ENCODE measurements at regions not wholly inside any gene's neighbourhood (a gene's known extent, or its start where the extent isn't known, plus 50 kb on each side); places are given as distances from the start of the nearest gene placed in this dataset.

DNA sequence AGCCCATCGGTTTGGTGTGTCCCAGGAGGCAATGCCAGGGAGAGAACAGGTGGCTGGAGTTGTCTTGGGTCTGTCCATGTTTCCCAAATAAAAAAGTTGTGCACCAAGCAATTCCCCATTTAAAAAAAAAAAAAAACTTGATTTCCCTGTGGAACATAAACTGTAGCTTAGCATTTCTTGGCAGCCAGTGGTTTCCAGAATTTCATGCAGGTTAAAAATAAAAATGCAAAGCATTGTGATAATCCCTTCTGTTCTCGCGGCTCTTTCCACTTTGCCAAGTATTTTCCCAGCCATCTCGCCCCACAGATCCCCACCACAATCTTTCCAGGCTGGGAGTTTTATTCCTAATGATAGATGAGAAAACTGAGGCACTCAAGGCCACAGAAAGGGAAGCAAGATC is 51.4 kb upstream of the MSX1 start:
- DNase-seq = no peak

- DNase-seq = no peak
These were observed 53.6 kb upstream of the MSX1 start for GRCh38 chr4:4805887-4806286.

- DNase-seq = no peak
These were observed 55.6 kb upstream of the MSX1 start for GRCh38 chr4:4803912-4804296.

DNA sequence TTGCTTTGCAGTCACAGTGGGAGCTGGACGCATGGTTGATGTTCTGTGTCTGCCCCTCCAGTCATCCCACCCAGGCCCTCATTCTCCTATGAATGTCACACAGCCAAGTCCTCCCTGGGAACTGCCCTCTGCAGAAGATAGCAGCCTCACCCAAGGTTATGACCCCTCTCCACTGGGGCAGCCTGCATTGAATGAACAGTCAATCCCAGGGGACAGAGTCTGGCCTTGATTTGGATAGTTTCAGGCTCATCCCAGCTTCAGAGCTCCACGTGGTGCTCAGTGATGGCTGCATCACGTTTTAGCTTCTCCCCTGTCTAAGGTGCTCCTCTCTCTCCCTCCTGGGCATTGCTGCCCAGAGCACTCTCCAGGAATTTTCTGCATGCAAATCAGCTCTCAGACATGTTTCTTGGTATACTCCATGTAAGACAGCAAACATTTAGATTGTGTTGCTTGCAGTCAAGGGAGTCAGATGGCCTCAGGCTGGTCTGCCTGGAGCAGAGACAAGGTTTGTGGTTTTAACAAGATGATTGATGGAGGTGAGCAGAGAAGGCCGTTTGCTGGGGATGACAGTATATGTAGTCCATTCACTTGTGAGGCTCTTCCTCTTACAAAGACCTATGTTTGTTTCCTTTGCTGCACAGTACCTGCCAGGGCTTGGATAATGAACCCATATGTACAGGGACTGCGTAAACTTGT is 56.1 kb upstream of the MSX1 start:
- DNase-seq = no peak

DNA sequence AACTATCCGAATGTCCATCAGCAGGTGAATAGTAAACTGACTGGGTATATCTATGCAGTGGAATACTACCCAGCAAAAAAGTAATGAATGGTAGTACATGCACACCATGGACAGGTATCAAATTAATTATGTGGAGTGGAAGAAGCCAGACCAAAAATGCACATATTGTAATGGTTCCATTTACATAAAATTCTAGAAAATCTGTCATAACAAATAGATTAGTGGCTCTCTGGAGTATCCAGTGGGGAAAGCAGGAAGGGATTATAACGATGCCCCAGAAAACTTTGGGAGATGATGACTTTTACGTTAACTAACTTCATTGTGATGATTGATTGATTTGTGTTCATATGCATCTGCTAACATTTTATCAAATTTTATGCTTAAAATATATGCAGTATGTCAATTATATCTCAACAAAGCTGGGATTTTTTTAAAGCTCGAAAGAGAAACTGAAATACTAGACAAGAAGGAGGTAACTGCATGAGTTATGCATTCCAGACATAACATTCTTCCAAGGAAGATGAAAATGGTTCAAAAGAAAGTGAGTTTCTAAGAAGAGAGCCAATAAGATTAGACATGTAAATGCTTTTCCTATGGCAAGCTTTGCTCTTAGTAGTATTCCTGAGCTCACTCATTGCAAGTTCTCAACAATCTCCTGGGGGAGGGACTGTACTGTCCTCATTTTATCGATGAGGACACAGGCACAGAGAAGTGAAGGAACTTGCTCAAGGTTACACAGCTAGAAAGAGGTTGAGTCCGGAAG is 58.6 kb upstream of the MSX1 start:
- DNase-seq = no peak

- no peak for DNase-seq
These were observed 65.0 kb upstream of the MSX1 start for GRCh38 chr4:4794421-4794820.

DNA sequence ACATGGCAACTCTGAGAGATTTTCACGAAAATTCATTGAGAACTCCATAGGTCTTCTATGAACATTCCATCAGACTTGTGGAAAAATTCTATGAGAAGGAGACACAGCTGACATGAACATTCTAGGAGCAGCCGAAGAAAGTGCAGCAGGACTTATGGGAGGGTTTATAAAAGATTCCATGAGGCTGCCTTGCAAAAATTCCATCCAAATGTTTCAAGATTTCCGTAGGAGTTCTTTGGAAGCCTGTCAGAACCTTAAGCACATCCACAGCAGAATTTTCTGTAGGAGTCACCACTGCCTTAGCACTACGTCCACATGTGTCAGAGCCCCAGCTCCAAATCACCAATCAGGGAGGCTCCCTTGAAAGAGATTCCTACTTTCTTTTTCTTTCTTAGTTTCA is 67.0 kb upstream of the MSX1 start:
- DNase-seq = no peak

DNA sequence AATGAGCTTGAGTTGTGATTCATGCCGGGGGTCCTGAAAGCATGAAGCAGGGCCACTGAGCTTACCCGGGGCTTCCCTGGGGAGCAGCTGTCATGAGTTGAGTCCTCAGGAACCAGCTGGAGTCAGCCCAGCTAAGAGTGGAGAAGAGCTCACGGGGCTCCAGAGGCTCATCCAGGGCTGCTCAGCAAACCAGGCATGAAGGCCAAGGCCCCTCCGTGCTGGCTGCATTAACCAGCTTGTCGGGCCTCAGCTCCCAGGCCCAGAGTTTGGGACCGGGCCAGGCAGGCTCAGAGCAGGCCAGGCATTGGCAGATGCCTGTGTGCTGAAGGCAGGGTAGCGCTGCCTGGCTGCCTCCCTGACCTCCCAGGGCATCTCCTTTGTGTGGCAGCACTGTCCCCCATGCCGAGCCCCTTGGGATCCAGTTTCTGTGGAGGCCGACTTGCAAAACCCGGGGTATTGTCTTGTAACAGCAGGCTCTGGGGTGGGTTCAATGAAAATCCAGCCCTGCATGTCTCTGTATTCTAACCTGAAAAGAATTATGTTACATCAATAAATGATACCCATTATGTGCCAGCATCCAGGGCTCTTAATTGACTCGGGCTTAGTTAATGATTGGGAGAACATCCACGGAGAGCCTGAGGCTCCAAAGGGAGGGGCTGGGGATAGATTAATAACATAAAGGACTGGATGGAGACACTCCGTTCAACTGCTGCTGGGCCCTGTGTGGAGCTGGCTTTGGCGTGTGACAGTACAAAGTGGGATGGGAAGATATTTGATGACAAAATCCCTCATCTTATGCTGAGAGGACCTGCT is 68.0 kb upstream of the MSX1 start:
- no peak for DNase-seq

GRCh38 chr4:4789462-4789861 is 70.0 kb upstream of the MSX1 start:
- no peak for DNase-seq

DNA sequence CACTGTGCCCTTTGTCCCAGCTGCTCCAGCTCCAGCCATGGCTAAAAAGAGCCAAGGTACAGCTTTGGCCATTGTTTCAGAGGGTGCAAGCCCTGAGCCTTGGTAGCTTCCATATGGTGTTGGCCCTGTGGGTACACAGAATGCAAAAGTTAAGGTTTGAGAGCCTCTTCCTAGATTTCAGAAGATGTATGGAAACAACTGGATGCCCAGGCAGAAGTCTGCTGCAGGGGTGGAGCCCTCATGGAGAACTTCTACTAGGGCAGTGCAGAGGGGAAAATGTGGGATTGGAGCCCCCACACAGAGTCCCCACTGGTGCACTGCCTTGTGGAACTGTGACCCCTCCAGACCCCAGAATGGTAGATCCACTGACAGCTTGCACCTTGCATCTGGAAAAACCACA is 70.9 kb upstream of the MSX1 start:
- DNase-seq = no peak

GRCh38 chr4:4787421-4787820 is 72.0 kb upstream of the MSX1 start:
- DNase-seq = no peak

- no peak for DNase-seq
These were observed 75.1 kb upstream of the MSX1 start for GRCh38 chr4:4784379-4784778.

DNA sequence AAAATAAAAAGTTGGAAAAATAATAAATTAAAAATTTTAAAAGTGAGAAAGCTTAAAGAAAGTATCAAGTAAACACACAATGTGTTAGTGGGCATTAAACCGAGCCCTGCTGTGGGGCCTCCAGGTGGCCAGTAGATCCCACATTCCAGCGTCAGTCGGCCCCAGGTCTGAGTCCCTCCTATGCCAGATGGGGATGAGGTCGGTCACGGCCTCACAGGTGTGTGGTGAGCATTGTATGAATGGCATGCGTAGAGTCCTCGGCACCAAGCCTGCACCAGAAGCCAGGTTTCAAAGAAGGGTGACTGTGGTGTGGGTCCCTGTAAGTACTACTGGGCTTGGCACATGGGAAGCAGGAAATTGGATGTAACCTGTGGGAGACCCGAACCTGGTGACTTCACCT is 75.6 kb upstream of the MSX1 start:
- DNase-seq = no peak

DNA sequence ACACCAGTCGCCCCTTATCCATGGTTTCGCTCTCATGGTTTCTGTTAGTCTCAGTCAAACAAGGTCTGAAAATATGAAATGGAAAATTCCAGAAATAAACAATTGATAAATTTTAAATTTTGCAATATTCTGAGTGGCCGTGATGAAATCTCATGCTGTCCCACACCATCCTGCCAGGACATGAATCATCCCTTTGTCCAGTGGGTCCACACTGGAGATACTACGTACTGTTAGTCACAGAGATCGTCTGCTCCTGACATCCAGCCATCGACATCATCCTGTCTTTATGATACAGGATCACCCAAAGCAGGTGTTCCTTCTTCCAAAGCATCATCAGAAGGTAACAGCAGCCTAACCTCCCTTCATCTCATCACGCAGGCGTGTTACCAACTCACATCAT is 76.5 kb upstream of the MSX1 start:
- no peak for DNase-seq

DNA sequence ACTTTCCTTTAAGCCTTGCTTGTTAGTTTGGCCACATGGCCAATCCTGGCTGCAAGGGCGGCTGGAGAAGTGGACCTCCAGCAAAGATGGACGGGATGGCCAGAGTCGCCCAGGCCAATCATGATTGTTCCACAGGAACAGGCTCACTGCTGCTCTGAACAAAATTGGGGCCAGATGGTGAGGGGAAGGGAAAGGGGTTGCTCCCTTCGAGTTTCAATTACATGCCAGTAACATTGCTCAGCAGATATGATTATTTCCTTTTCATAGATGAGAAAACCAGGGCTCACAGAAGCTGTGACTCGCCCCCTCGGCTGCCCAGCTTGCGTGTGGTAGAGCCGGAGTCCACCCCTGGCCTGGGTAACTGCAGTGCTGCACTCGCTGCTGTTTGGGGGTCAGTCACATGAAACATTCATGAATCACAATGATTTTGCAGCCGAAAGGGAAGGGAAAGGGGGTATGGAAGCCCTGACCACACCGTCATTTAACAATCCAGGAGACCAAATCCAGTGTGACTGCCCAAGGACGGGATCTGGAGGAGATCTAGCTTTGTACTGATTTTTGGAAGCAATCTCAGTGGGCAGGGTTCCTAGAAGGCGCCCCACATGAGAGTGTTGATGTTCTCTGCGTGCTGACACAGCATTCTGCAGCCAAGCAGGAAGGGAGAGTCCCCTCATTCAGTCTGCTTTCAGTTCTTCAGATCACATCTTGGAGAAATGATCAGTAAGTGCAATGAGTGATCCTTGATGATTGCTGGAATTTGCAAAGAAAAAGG is 77.3 kb upstream of the MSX1 start:
- DNase-seq = no peak

DNA sequence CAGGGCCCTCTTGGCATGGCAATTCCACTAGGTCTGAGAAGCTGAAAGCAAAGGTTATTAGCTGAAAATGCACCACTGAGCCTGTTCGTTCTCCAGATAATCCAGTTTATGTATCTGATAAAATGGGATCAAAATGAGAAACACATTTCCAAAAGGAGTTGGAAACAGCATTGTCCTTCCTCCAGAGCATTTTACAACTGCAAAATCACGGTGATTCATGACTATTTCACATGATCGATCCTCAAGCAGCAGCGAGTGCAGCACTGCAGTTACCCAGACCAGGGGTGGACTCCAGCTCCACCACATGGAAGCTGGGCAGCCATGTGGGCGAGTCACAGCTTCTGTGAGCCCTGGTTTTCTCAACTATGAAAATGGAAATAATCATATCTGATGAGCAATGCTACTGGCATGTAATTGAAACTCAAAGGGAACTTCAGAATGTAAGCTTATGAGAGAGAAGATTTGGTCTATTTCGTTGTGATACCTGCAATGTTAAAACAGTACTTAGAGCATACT is 78.7 kb upstream of the MSX1 start:
- no peak for DNase-seq

DNA sequence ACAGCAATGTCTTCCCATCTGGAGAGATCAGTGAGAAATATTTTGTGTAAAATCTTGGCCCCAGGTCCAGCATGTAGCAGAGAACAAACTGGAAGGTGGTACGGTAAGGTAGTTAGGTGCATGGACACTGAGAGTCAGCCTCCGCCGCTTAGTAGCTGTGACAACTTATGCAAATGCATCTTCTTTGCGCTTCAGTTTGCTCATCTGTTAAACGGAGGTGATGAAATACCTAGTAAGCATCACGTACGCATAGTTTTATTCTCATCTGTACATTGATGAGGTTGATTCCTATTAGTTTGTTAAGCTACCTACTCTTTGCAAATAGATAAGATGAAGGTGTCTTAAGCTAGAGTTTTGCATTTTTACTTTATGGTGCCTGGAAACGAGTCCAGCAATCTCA is 80.0 kb upstream of the MSX1 start:
- DNase-seq = no peak

DNA sequence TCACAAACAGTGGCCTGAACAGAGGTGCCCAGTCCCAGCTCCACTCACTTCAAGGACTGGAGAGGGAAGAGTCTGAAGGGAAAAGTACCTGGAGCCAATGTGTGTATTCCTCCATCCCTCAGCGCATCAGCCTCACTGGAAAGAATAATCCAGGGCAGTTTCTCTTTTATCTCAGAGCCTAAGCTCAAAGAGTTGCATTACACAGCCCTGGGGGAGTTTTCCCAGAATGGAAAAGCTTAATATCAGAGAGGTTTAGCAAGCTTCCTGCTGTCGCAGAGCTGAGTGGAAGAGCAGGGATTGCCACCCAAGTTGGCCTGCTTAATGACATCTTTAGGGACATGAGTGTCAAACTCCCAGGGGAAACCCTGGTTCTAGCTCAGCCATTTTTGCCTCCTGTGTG is 80.4 kb upstream of the MSX1 start:
- DNase-seq = no peak

GRCh38 chr4:4778554-4778953 is 80.9 kb upstream of the MSX1 start:
- DNase-seq = no peak

GRCh38 chr4:4776934-4777333 is 82.5 kb upstream of the MSX1 start:
- DNase-seq = no peak

DNA sequence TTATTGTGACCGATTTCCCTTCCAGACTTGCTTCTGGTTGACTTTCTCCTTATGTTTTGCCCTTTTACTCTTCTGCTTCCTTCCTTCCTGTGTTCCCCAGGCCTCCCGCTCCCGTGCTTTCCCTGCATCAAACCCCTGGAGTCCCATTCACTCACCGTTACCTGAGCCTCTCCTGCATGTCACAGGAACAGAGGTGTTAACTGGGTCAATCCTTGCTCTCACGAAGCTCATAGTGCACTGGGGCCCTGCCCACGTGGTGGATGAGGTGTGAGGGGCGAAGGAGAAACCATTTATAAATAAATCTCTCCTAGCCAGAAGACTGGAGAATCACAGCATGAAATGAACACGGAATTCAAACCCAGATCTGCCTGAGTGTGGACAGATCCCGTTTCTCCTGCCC is 83.1 kb upstream of the MSX1 start:
- DNase-seq = no peak

DNA sequence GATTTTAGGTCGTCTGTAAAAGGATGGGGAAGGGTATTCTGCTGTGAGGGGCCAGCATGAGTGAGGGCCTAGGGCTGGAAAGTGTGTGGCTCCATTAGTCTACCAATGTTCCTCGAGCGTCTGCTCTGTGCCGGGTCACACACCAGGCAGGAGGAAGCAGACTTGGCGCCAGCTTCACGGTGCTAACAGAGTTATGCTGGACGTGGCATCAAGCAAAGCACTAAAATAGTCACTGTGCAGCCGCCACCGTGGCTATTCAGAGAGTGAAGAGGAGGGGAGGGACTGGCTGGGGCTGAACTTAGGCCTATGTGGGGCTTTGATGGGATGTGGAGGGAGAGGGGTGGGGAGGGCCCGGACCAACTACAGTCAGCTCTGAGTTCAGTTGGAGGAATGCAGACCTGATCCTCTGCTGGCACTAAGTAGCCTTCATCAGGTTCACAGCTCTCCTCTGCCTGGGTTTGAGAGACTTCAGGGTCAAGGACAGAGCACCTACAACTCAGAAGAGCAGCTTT is 83.9 kb upstream of the MSX1 start:
- DNase-seq = no peak

GRCh38 chr4:4772534-4772933 is 86.9 kb upstream of the MSX1 start:
- DNase-seq = no peak
